ENCODE measurements at regions not wholly inside any gene's neighbourhood (a gene's known extent, or its start where the extent isn't known, plus 50 kb on each side); places are given as distances from the start of the nearest gene placed in this dataset.

GRCh38 chr13:73820285-73820684, 313.9 kb downstream of the KLF12 start:
- no peak overlapping the region for H3K4me3 Mint-ChIP-seq (ENCODE audit: unreplicated experiment)
- H3K36me3 Mint-ChIP-seq (ENCODE audit: low read depth): peaks cover 2% of the 10 kb centered on the region
- H3K27me3 Mint-ChIP-seq (ENCODE audit: low read depth): no peaks in the 10 kb centered on the region
- H3K27ac Mint-ChIP-seq (ENCODE audit: unreplicated experiment): no peak overlapping the region
- H3K4me1 Mint-ChIP-seq (ENCODE audit: low read depth): no peaks in the 10 kb centered on the region
- DNase-seq (ENCODE audit: low spot score): no peak
- no peaks in the 10 kb centered on the region for H3K9me3 Mint-ChIP-seq (ENCODE audit: low read depth)
- TF ChIP-seq CTCF (IDR thresholded peaks at IDR 0.05): no peak

- no peak for DNase-seq (ENCODE audit: low spot score)
- Mint-ChIP-seq H3K4me3 (ENCODE audit: unreplicated experiment) (no peak overlapping the region), H3K27ac (ENCODE audit: unreplicated experiment) (no peak overlapping the region), H3K27me3 (ENCODE audit: low read depth) (no peaks in the 10 kb centered on the region), H3K9me3 (ENCODE audit: low read depth) (no peaks in the 10 kb centered on the region), H3K4me1 (ENCODE audit: low read depth) (no peaks in the 10 kb centered on the region), H3K36me3 (ENCODE audit: low read depth) (no peaks in the 10 kb centered on the region)
- TF ChIP-seq CTCF (IDR thresholded peaks at IDR 0.05): no peak
Observed at GRCh38 chr13:73819711-73820110, 314.5 kb downstream of the KLF12 start.

GRCh38 chr13:73816702-73817101, 317.5 kb downstream of the KLF12 start:
- no peaks in the 10 kb centered on the region for H3K4me1 Mint-ChIP-seq (ENCODE audit: low read depth)

GRCh38 chr13:73815796-73816195, 318.4 kb downstream of the KLF12 start:
- TF ChIP-seq CTCF (IDR thresholded peaks at IDR 0.05): no peak

More at GRCh38 chr13:73816702-73817101, 317.5 kb downstream of the KLF12 start:
- no peaks in the 10 kb centered on the region for H3K9me3 Mint-ChIP-seq (ENCODE audit: low read depth)
- TF ChIP-seq CTCF (IDR thresholded peaks at IDR 0.05): no peak
- peaks cover 4% of the 10 kb centered on the region for H3K36me3 Mint-ChIP-seq (ENCODE audit: low read depth)
- H3K27me3 Mint-ChIP-seq (ENCODE audit: low read depth): no peaks in the 10 kb centered on the region
- H3K4me3 Mint-ChIP-seq (ENCODE audit: unreplicated experiment): no peak overlapping the region
- H3K27ac Mint-ChIP-seq (ENCODE audit: unreplicated experiment): no peak overlapping the region
- DNase-seq (ENCODE audit: low spot score): no peak

GRCh38 chr13:73810647-73811046, 323.6 kb downstream of the KLF12 start:
- no peaks in the 10 kb centered on the region for H3K27me3 Mint-ChIP-seq (ENCODE audit: low read depth)
- TF ChIP-seq CTCF (IDR thresholded peaks at IDR 0.05): no peak
- H3K4me1 Mint-ChIP-seq (ENCODE audit: low read depth): peaks cover 20% of the 10 kb centered on the region
- H3K4me3 Mint-ChIP-seq (ENCODE audit: unreplicated experiment): no peak overlapping the region
- H3K36me3 Mint-ChIP-seq (ENCODE audit: low read depth): peaks cover 4% of the 10 kb centered on the region
- DNase-seq (ENCODE audit: low spot score): no peak
- H3K9me3 Mint-ChIP-seq (ENCODE audit: low read depth): no peaks in the 10 kb centered on the region
- no peak overlapping the region for H3K27ac Mint-ChIP-seq (ENCODE audit: unreplicated experiment)

More at GRCh38 chr13:73815796-73816195, 318.4 kb downstream of the KLF12 start:
- Mint-ChIP-seq H3K27me3 (ENCODE audit: low read depth) (no peaks in the 10 kb centered on the region), H3K4me1 (ENCODE audit: low read depth) (no peaks in the 10 kb centered on the region), H3K27ac (ENCODE audit: unreplicated experiment) (no peak overlapping the region), H3K36me3 (ENCODE audit: low read depth) (peaks cover 4% of the 10 kb centered on the region), H3K4me3 (ENCODE audit: unreplicated experiment) (no peak overlapping the region), H3K9me3 (ENCODE audit: low read depth) (no peaks in the 10 kb centered on the region)
- DNase-seq (ENCODE audit: low spot score): no peak

All from chondrocyte (in vitro differentiated cells).